Mammary epithelial cell (primary cell): ENCODE measurements at regions not wholly inside any gene's neighbourhood (a gene's known extent, or its start where the extent isn't known, plus 50 kb on each side); places are given as distances from the start of the nearest gene placed in this dataset.

Experiments used
- EZH2 ChIP-seq: IDR thresholded peaks from 2 replicates; pipeline ENCODE4 v1.6.1; 2012; ENCODE audit warnings: low read length, inconsistent platforms, borderline replicate concordance
- TF ChIP-seq, protein P1 (sequence below), 2 donors: IDR thresholded peaks in 1 of 2; conservative IDR thresholded peaks in 1 of 2; 2 replicates each; pipeline ENCODE4 v1.5.1; 2011 to 2012; ENCODE audit warnings: inconsistent platforms in 2 of 2, low read length in 2 of 2, mild to moderate bottlenecking in 2 of 2, control low read depth in 1 of 2, low read depth in 1 of 2; ENCODE audit not compliant: insufficient read depth in 1 of 2; ENCODE audit errors: extremely low read depth in 1 of 2

- TF ChIP-seq, protein P1, sequence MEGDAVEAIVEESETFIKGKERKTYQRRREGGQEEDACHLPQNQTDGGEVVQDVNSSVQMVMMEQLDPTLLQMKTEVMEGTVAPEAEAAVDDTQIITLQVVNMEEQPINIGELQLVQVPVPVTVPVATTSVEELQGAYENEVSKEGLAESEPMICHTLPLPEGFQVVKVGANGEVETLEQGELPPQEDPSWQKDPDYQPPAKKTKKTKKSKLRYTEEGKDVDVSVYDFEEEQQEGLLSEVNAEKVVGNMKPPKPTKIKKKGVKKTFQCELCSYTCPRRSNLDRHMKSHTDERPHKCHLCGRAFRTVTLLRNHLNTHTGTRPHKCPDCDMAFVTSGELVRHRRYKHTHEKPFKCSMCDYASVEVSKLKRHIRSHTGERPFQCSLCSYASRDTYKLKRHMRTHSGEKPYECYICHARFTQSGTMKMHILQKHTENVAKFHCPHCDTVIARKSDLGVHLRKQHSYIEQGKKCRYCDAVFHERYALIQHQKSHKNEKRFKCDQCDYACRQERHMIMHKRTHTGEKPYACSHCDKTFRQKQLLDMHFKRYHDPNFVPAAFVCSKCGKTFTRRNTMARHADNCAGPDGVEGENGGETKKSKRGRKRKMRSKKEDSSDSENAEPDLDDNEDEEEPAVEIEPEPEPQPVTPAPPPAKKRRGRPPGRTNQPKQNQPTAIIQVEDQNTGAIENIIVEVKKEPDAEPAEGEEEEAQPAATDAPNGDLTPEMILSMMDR (conservative IDR thresholded peaks at IDR 0.05 in 1 of 2, IDR thresholded peaks at IDR 0.05 in 1 of 2; ENCODE audit: extremely low read depth in 1 of 2, insufficient read depth in 1 of 2, low read depth in 1 of 2, low read length in 2 of 2): no peak
- no peak for TF ChIP-seq EZH2
These were observed 724.7 kb upstream of the FZD8 start for GRCh38 chr10:36366843-36367242.
